ENCODE measurements at regions not wholly inside any gene's neighbourhood (a gene's known extent, or its start where the extent isn't known, plus 50 kb on each side); places are given as distances from the start of the nearest gene placed in this dataset.

DNA sequence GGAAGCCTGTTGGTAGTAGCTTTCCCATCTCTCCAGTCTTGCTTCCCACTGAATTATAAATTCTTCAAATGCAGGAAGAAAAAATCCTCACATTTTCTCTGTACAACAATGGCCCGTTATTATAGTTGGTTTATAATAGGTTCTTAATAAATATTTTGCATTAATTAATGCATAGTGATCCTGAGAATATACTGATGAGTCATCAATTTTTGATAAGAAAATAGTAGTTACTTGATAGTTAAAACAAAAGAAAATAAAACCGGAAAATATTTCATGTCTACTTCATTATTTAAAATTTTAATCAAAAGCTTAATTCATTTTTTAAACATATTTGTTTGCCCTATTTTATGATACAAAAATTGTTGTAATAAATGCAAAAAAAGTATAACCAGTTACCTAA lies 762.6 kb downstream of the BRINP1 start:
- DNase-seq (ENCODE audit: low read depth, low spot score): no peak
- Histone ChIP-seq H3K4me1 (ENCODE audit: insufficient read depth, insufficient read length) (no peaks in the 10 kb centered on the region), H3K9me3 (ENCODE audit: insufficient read depth, low read length) (peaks cover 5% of the 10 kb centered on the region; the same call in 1 of the 2 replicates), H3K27me3 (ENCODE audit: insufficient read depth, insufficient read length) (no peaks in the 10 kb centered on the region), H3K9ac (ENCODE audit: insufficient read length, low read depth) (no peak overlapping the region), H3K4me3 (ENCODE audit: insufficient read length, low read depth) (no peak overlapping the region), H3K36me3 (ENCODE audit: insufficient read depth, insufficient read length, low read length) (no peaks in the 10 kb centered on the region)
- no peak for TF ChIP-seq YY1 (IDR thresholded peaks at IDR 0.05; ENCODE audit: insufficient read depth, insufficient read length)

DNA sequence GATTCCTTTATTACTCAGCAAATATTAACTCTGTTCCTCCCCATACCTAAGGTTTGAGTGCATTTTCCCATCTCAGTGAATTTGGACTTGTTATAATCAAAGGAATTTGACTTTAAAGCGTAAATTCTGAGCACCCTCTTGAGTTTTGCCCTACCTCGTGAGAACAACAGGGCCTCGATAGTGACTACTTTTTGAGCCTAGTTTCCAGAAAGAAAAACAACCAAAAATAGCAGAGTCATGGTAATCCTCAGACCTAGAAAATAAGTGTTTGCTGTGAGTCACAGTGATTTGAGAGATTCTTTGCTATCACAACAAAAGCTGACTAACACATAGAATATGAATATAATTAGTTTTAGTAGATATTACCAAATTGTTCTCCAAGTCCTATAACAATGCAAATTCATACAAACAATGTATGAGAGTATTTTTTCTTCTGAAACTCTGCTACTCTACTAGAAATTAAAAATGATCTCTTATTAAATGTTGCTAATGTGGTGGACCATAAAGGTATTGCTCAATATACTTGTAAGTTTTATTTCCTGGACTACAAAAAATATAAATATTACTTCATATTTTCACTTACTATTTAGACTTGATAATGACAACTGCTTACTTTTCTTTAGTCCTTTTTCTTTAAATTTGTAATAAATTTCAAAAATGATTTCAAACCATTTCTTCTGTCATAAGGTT lies 759.7 kb downstream of the BRINP1 start:
- no peak for DNase-seq (ENCODE audit: low read depth, low spot score)
- no peak overlapping the region for H3K9ac ChIP-seq (ENCODE audit: insufficient read length, low read depth)
- H3K4me3 ChIP-seq (ENCODE audit: insufficient read length, low read depth): no peak overlapping the region

GRCh38 chr9:118612201-118612600 lies 757.0 kb downstream of the BRINP1 start:
- H3K27me3 ChIP-seq (ENCODE audit: insufficient read depth, insufficient read length): no peaks in the 10 kb centered on the region
- H3K9ac ChIP-seq (ENCODE audit: insufficient read length, low read depth): no peak overlapping the region
- TF ChIP-seq YY1 (IDR thresholded peaks at IDR 0.05; ENCODE audit: insufficient read depth, insufficient read length) (no peak), ZNF274 (IDR thresholded peaks at IDR 0.05; ENCODE audit: low read depth, low read length) (no peak)
- H3K36me3 ChIP-seq (ENCODE audit: insufficient read depth, insufficient read length, low read length): no peaks in the 10 kb centered on the region
- H3K4me1 ChIP-seq (ENCODE audit: insufficient read depth, insufficient read length): no peaks in the 10 kb centered on the region
- DNase-seq (ENCODE audit: low read depth, low spot score): no peak
- no peak overlapping the region for H3K4me3 ChIP-seq (ENCODE audit: insufficient read length, low read depth)
- H3K9me3 ChIP-seq (ENCODE audit: insufficient read depth, low read length): peaks cover 5% of the 10 kb centered on the region; the same call in 1 of the 2 replicates

More for the DNA sequence above, 759.7 kb downstream of the BRINP1 start:
- TF ChIP-seq SUZ12 (IDR thresholded peaks at IDR 0.05; ENCODE audit: extremely low read depth, insufficient read depth, insufficient read length): no peak
- no peak for TF ChIP-seq ZNF274 (IDR thresholded peaks at IDR 0.05; ENCODE audit: low read depth, low read length)
- TF ChIP-seq YY1 (IDR thresholded peaks at IDR 0.05; ENCODE audit: insufficient read depth, insufficient read length): no peak
- H3K9me3 ChIP-seq (ENCODE audit: insufficient read depth, low read length): peaks cover 5% of the 10 kb centered on the region; the same call in 1 of the 2 replicates
- H3K27me3 ChIP-seq (ENCODE audit: insufficient read depth, insufficient read length): no peaks in the 10 kb centered on the region
- H3K4me1 ChIP-seq (ENCODE audit: insufficient read depth, insufficient read length): no peaks in the 10 kb centered on the region
- no peaks in the 10 kb centered on the region for H3K36me3 ChIP-seq (ENCODE audit: insufficient read depth, insufficient read length, low read length)

- Histone ChIP-seq H3K27me3 (ENCODE audit: insufficient read depth, insufficient read length) (no peaks in the 10 kb centered on the region), H3K4me1 (ENCODE audit: insufficient read depth, insufficient read length) (no peaks in the 10 kb centered on the region), H3K36me3 (ENCODE audit: insufficient read depth, insufficient read length, low read length) (no peaks in the 10 kb centered on the region), H3K9me3 (ENCODE audit: insufficient read depth, low read length) (peaks cover 5% of the 10 kb centered on the region; the same call in 1 of the 2 replicates), H3K4me3 (ENCODE audit: insufficient read length, low read depth) (no peak overlapping the region), H3K9ac (ENCODE audit: insufficient read length, low read depth) (no peak overlapping the region)
- DNase-seq (ENCODE audit: low read depth, low spot score): no peak
- TF ChIP-seq YY1 (IDR thresholded peaks at IDR 0.05; ENCODE audit: insufficient read depth, insufficient read length) (no peak), SUZ12 (IDR thresholded peaks at IDR 0.05; ENCODE audit: extremely low read depth, insufficient read depth, insufficient read length) (no peak), ZNF274 (IDR thresholded peaks at IDR 0.05; ENCODE audit: low read depth, low read length) (no peak)
These were observed 755.2 kb downstream of the BRINP1 start for GRCh38 chr9:118613996-118614395.

GRCh38 chr9:118618084-118618483 lies 751.2 kb downstream of the BRINP1 start:
- no peak overlapping the region for H3K4me3 ChIP-seq (ENCODE audit: insufficient read length, low read depth)
- no peaks in the 10 kb centered on the region for H3K4me1 ChIP-seq (ENCODE audit: insufficient read depth, insufficient read length)
- TF ChIP-seq YY1 (IDR thresholded peaks at IDR 0.05; ENCODE audit: insufficient read depth, insufficient read length) (no peak), SUZ12 (IDR thresholded peaks at IDR 0.05; ENCODE audit: extremely low read depth, insufficient read depth, insufficient read length) (no peak), ZNF274 (IDR thresholded peaks at IDR 0.05; ENCODE audit: low read depth, low read length) (no peak)
- H3K27me3 ChIP-seq (ENCODE audit: insufficient read depth, insufficient read length): no peaks in the 10 kb centered on the region
- H3K9ac ChIP-seq (ENCODE audit: insufficient read length, low read depth): no peak overlapping the region
- no peaks in the 10 kb centered on the region for H3K36me3 ChIP-seq (ENCODE audit: insufficient read depth, insufficient read length, low read length)
- DNase-seq (ENCODE audit: low read depth, low spot score): no peak
- H3K9me3 ChIP-seq (ENCODE audit: insufficient read depth, low read length): no peaks in the 10 kb centered on the region

DNA sequence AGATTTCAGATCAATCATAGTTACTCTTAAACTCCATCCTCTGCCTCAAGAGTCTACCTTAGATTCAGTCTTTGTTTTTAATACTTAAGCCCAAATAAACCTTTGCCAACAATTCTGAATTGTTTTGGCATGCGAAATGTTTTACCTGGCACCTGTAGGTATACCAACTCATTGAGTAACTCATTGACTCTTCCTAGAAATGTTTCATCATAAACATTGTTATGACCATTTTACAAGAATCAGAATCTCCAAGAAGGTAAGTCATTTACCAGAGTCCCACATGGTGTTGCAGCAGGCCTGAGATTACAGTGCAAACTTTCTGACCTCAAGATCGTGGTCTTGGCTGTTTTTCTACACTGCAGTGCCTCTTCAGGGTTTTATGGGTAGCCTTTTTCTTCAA lies 750.4 kb downstream of the BRINP1 start:
- Histone ChIP-seq H3K4me1 (ENCODE audit: insufficient read depth, insufficient read length) (no peaks in the 10 kb centered on the region), H3K27me3 (ENCODE audit: insufficient read depth, insufficient read length) (no peaks in the 10 kb centered on the region), H3K9me3 (ENCODE audit: insufficient read depth, low read length) (no peaks in the 10 kb centered on the region), H3K4me3 (ENCODE audit: insufficient read length, low read depth) (no peak overlapping the region), H3K36me3 (ENCODE audit: insufficient read depth, insufficient read length, low read length) (no peaks in the 10 kb centered on the region), H3K9ac (ENCODE audit: insufficient read length, low read depth) (no peak overlapping the region)
- TF ChIP-seq ZNF274 (IDR thresholded peaks at IDR 0.05; ENCODE audit: low read depth, low read length) (no peak), YY1 (IDR thresholded peaks at IDR 0.05; ENCODE audit: insufficient read depth, insufficient read length) (no peak), SUZ12 (IDR thresholded peaks at IDR 0.05; ENCODE audit: extremely low read depth, insufficient read depth, insufficient read length) (no peak)
- DNase-seq (ENCODE audit: low read depth, low spot score): no peak

- Histone ChIP-seq H3K4me1 (ENCODE audit: insufficient read depth, insufficient read length) (no peaks in the 10 kb centered on the region), H3K27me3 (ENCODE audit: insufficient read depth, insufficient read length) (no peaks in the 10 kb centered on the region), H3K9me3 (ENCODE audit: insufficient read depth, low read length) (no peaks in the 10 kb centered on the region), H3K4me3 (ENCODE audit: insufficient read length, low read depth) (no peak overlapping the region), H3K36me3 (ENCODE audit: insufficient read depth, insufficient read length, low read length) (no peaks in the 10 kb centered on the region), H3K9ac (ENCODE audit: insufficient read length, low read depth) (no peak overlapping the region)
- TF ChIP-seq SUZ12 (IDR thresholded peaks at IDR 0.05; ENCODE audit: extremely low read depth, insufficient read depth, insufficient read length) (no peak), YY1 (IDR thresholded peaks at IDR 0.05; ENCODE audit: insufficient read depth, insufficient read length) (no peak), ZNF274 (IDR thresholded peaks at IDR 0.05; ENCODE audit: low read depth, low read length) (no peak)
- no peak for DNase-seq (ENCODE audit: low read depth, low spot score)
These were observed 744.6 kb downstream of the BRINP1 start for GRCh38 chr9:118624608-118625007.
